HepG2 (cell line): ENCODE measurements at regions not wholly inside any gene's neighbourhood (a gene's known extent, or its start where the extent isn't known, plus 50 kb on each side); places are given as distances from the start of the nearest gene placed in this dataset.

Experiments used
- ARID2 ChIP-seq: sonication (generic); formaldehyde crosslinking; IDR thresholded peaks from 2 replicates; pipeline ENCODE4 v1.8.1; 2022; ENCODE audit warnings: mild to moderate bottlenecking, missing genetic modification reagents, borderline replicate concordance
- ATF3 ChIP-seq: sonication (generic); formaldehyde crosslinking; IDR thresholded peaks from 2 replicates; pipeline ENCODE4 v1.4.0; 2020; ENCODE audit warnings: missing genetic modification reagents
- HNRNPL ChIP-seq: fragments of 200-400 bp; formaldehyde crosslinking; IDR thresholded peaks from 2 replicates; pipeline ENCODE4 v1.6.1; 2017; ENCODE audit warnings: mild to moderate bottlenecking, low read depth, low read length
- KDM1A ChIP-seq: IDR thresholded peaks from 2 replicates; pipeline ENCODE4 v1.6.1; 2016; ENCODE audit warnings: missing compliant biosample characterization
- PITX1 ChIP-seq: sonication (generic); formaldehyde crosslinking; IDR thresholded peaks from 2 replicates; pipeline ENCODE4 v1.5.1; 2020; ENCODE audit warnings: mild to moderate bottlenecking, missing genetic modification reagents
- PRDM4 ChIP-seq: sonication (generic); formaldehyde crosslinking; IDR thresholded peaks from 2 replicates; pipeline ENCODE4 v1.9.0; 2021; ENCODE audit warnings: missing genetic modification reagents, borderline replicate concordance
- SNAPC5 ChIP-seq: sonication (generic); formaldehyde crosslinking; IDR thresholded peaks from 2 replicates; pipeline ENCODE4 v1.8.1; 2023; ENCODE audit warnings: mild to moderate bottlenecking, missing genetic modification reagents, borderline replicate concordance
- SP1 ChIP-seq, 2 experiments: fragments of 450-650 bp in 1 of 2; sonication (generic) in 1 of 2; formaldehyde crosslinking in 1 of 2; IDR thresholded peaks; 2 replicates each; pipeline versions ENCODE4 v1.4.0 to v1.6.1; 2016 to 2020; ENCODE audit warnings: missing genetic modification reagents in 1 of 2
- TAF15 ChIP-seq: fragments of 200-400 bp; formaldehyde crosslinking; IDR thresholded peaks from one replicate; pipeline ENCODE4 v1.6.1; 2018; ENCODE audit warnings: mild to moderate bottlenecking, low read depth, low read length; ENCODE audit not compliant: poor library complexity, severe bottlenecking
- ZNF318 ChIP-seq: sonication (generic); formaldehyde crosslinking; IDR thresholded peaks from 2 replicates; pipeline ENCODE4 v1.4.0; 2020; ENCODE audit warnings: mild to moderate bottlenecking, missing genetic modification reagents
- ZNF629 ChIP-seq: sonication (generic); formaldehyde crosslinking; conservative IDR thresholded peaks from 2 replicates; pipeline ENCODE4 v1.5.0; 2020; ENCODE audit warnings: missing genetic modification reagents

GRCh38 chr12:42015051-42015461 is 129.6 kb downstream of the GXYLT1 start:
- TF ChIP-seq ATF3 (CRISPR knock-in tag) (no peak), SP1 (IDR thresholded peaks at IDR 0.05) (no peak), SP1 (CRISPR knock-in tag; IDR thresholded peaks at IDR 0.05) (no peak), TAF15 (no peak), PITX1 (CRISPR knock-in tag) (no peak), PRDM4 (CRISPR knock-in tag) (no peak), KDM1A (CRISPR knock-in tag) (no peak), HNRNPL (no peak), ZNF318 (CRISPR knock-in tag) (no peak), SNAPC5 (CRISPR knock-in tag) (no peak), ZNF629 (CRISPR knock-in tag) (no peak), ARID2 (CRISPR knock-in tag) (no peak)
